CD4-positive, CD25-positive, alpha-beta regulatory T cell (primary cell): ENCODE measurements at regions not wholly inside any gene's neighbourhood (a gene's known extent, or its start where the extent isn't known, plus 50 kb on each side); places are given as distances from the start of the nearest gene placed in this dataset.

Experiments used
- ATAC-seq, 2 donors: fragments of 150-1000 bp; cut with Tn5 transposase; one replicate each; pipeline ENCODE4 v1.10.0; 2021; ENCODE audit warnings: low read depth in 2 of 2, moderate number of reproducible peaks in 2 of 2, moderate library complexity in 1 of 2
- DNase-seq, 3 donors: peaks; one replicate each; pipeline versions ENCODE4 v3.0.0 to v3.0.0-alpha.2; 2012 to 2022; ENCODE audit warnings: mixed read lengths in 1 of 3
- H3K27ac ChIP-seq: one replicate; pipeline ENCODE4 v1.7.0; 2013; ENCODE audit warnings: mild to moderate bottlenecking, low read length; ENCODE audit not compliant: insufficient read depth, poor library complexity, severe bottlenecking
- H3K27me3 ChIP-seq: one replicate; pipeline ENCODE4 v1.7.0; 2013; ENCODE audit warnings: low read length; ENCODE audit not compliant: control insufficient read depth, insufficient read depth
- H3K36me3 ChIP-seq: one replicate; pipeline ENCODE4 v1.7.0; 2013; ENCODE audit warnings: mild to moderate bottlenecking, low read length, moderate library complexity; ENCODE audit not compliant: control insufficient read depth, insufficient read depth
- H3K4me1 ChIP-seq: 2 replicates; pipeline ENCODE4 v1.7.0; 2013; ENCODE audit warnings: mild to moderate bottlenecking, low read length; ENCODE audit not compliant: insufficient read depth, control insufficient read depth, poor library complexity, severe bottlenecking
- H3K4me3 ChIP-seq: one replicate; pipeline ENCODE4 v1.7.0; 2013; ENCODE audit warnings: low read depth, mild to moderate bottlenecking, low read length, moderate library complexity
- H3K9me3 ChIP-seq, 2 experiments: 1 replicate in 1 of 2; 2 replicates in 1 of 2; pipeline ENCODE4 v1.7.0; 2013; ENCODE audit warnings: low read length in 2 of 2, mild to moderate bottlenecking in 1 of 2, moderate library complexity in 1 of 2; ENCODE audit not compliant: control insufficient read depth in 2 of 2
- H3K27ac Mint-ChIP-seq, 3 donors: one replicate each; pipeline ENCODE4 v1.8.0; 2020 to 2022; ENCODE audit warnings: mild to moderate bottlenecking in 3 of 3, mixed read lengths in 3 of 3, moderate library complexity in 2 of 3
- H3K27me3 Mint-ChIP-seq: one replicate; pipeline ENCODE4 v1.8.0; 2022; ENCODE audit warnings: mild to moderate bottlenecking, mixed read lengths
- H3K36me3 Mint-ChIP-seq: one replicate; pipeline ENCODE4 v1.8.0; 2020; ENCODE audit warnings: mixed read lengths
- H3K4me1 Mint-ChIP-seq, 4 donors: one replicate each; pipeline ENCODE4 v1.8.0; 2020 to 2022; ENCODE audit warnings: mixed read lengths in 4 of 4, mild to moderate bottlenecking in 1 of 4
- H3K4me3 Mint-ChIP-seq, 4 donors: one replicate each; pipeline ENCODE4 v1.8.0; 2020 to 2022; ENCODE audit warnings: mild to moderate bottlenecking in 4 of 4, mixed read lengths in 4 of 4, moderate library complexity in 3 of 4
- H3K9me3 Mint-ChIP-seq, 7 donors: one replicate each; pipeline ENCODE4 v1.8.0; 2020 to 2022; ENCODE audit warnings: mixed read lengths in 7 of 7, mild to moderate bottlenecking in 3 of 7, moderate library complexity in 2 of 7

- Histone ChIP-seq H3K27me3 (no peaks in the 10 kb centered on the region), H3K4me3 (no peak overlapping the region), H3K36me3 (no peaks in the 10 kb centered on the region), H3K4me1 (no peaks in the 10 kb centered on the region), H3K9me3 (no peaks in the 10 kb centered on the region), H3K27ac (no peak overlapping the region)
- H3K36me3 Mint-ChIP-seq, result no peaks in the 10 kb centered on the region
- H3K27me3 Mint-ChIP-seq, result no peaks in the 10 kb centered on the region
- no peaks in the 10 kb centered on the region for H3K4me1 Mint-ChIP-seq
- ATAC-seq (no peak), DNase-seq (no peak)
- H3K4me3 Mint-ChIP-seq, result no peak overlapping the region
- H3K9me3 Mint-ChIP-seq, result peaks cover 0 to 2% (median 0%) of the 10 kb centered on the region in 7 donors
- no peak overlapping the region for H3K27ac Mint-ChIP-seq
These were observed 176.8 kb downstream of the MYCN start for GRCh38 chr2:16117021-16117700.

GRCh38 chr2:16115881-16116830 lies 175.8 kb downstream of the MYCN start:
- H3K4me1 Mint-ChIP-seq, result no peaks in the 10 kb centered on the region
- H3K27ac ChIP-seq, result no peak overlapping the region
- peaks cover 0 to 2% (median 0%) of the 10 kb centered on the region in 7 donors for H3K9me3 Mint-ChIP-seq
- H3K4me1 ChIP-seq, result no peaks in the 10 kb centered on the region
- H3K4me3 ChIP-seq, result no peak overlapping the region
- no peaks in the 10 kb centered on the region for H3K36me3 Mint-ChIP-seq
- H3K27me3 ChIP-seq, result no peaks in the 10 kb centered on the region
- H3K9me3 ChIP-seq, result no peaks in the 10 kb centered on the region
- DNase-seq, result no peak
- H3K27me3 Mint-ChIP-seq, result no peaks in the 10 kb centered on the region
- no peak overlapping the region for H3K27ac Mint-ChIP-seq
- H3K4me3 Mint-ChIP-seq, result no peak overlapping the region
- no peak for ATAC-seq
- H3K36me3 ChIP-seq, result no peaks in the 10 kb centered on the region

- Mint-ChIP-seq H3K27ac (no peak overlapping the region), H3K4me1 (no peaks in the 10 kb centered on the region), H3K27me3 (no peaks in the 10 kb centered on the region), H3K4me3 (no peak overlapping the region), H3K36me3 (no peaks in the 10 kb centered on the region), H3K9me3 (peaks cover 0 to 2% (median 0%) of the 10 kb centered on the region in 7 donors)
- no peak for DNase-seq
- Histone ChIP-seq H3K9me3 (no peaks in the 10 kb centered on the region), H3K27me3 (no peaks in the 10 kb centered on the region), H3K4me1 (no peaks in the 10 kb centered on the region), H3K27ac (no peak overlapping the region), H3K36me3 (no peaks in the 10 kb centered on the region), H3K4me3 (no peak overlapping the region)
- ATAC-seq, result no peak
These were observed 174.9 kb downstream of the MYCN start for GRCh38 chr2:16115291-16115690.

GRCh38 chr2:16114836-16115235 lies 174.5 kb downstream of the MYCN start:
- H3K27me3 ChIP-seq, result no peaks in the 10 kb centered on the region
- Mint-ChIP-seq H3K4me1 (no peaks in the 10 kb centered on the region), H3K9me3 (peaks cover 0 to 2% (median 0%) of the 10 kb centered on the region in 7 donors), H3K4me3 (no peak overlapping the region), H3K27me3 (no peaks in the 10 kb centered on the region), H3K27ac (no peak overlapping the region), H3K36me3 (no peaks in the 10 kb centered on the region)
- H3K9me3 ChIP-seq, result no peaks in the 10 kb centered on the region
- no peak overlapping the region for H3K4me3 ChIP-seq
- no peak for ATAC-seq
- no peak for DNase-seq
- no peak overlapping the region for H3K27ac ChIP-seq
- H3K4me1 ChIP-seq, result no peaks in the 10 kb centered on the region
- H3K36me3 ChIP-seq, result no peaks in the 10 kb centered on the region

GRCh38 chr2:16114070-16114469 lies 173.7 kb downstream of the MYCN start:
- ATAC-seq (no peak), DNase-seq (no peak)
- H3K36me3 Mint-ChIP-seq, result no peaks in the 10 kb centered on the region
- Histone ChIP-seq H3K27me3 (no peaks in the 10 kb centered on the region), H3K9me3 (no peaks in the 10 kb centered on the region), H3K4me3 (no peak overlapping the region), H3K4me1 (no peaks in the 10 kb centered on the region), H3K36me3 (no peaks in the 10 kb centered on the region), H3K27ac (no peak overlapping the region)
- H3K9me3 Mint-ChIP-seq, result peaks cover 0 to 2% (median 0%) of the 10 kb centered on the region in 7 donors
- H3K27me3 Mint-ChIP-seq, result no peaks in the 10 kb centered on the region
- no peak overlapping the region for H3K27ac Mint-ChIP-seq
- no peak overlapping the region for H3K4me3 Mint-ChIP-seq
- no peaks in the 10 kb centered on the region for H3K4me1 Mint-ChIP-seq

GRCh38 chr2:16113568-16113967 lies 173.2 kb downstream of the MYCN start:
- Mint-ChIP-seq H3K27ac (no peak overlapping the region), H3K9me3 (peaks cover 0 to 2% (median 0%) of the 10 kb centered on the region in 7 donors), H3K27me3 (no peaks in the 10 kb centered on the region), H3K36me3 (no peaks in the 10 kb centered on the region), H3K4me3 (no peak overlapping the region), H3K4me1 (no peaks in the 10 kb centered on the region)
- no peaks in the 10 kb centered on the region for H3K4me1 ChIP-seq
- ATAC-seq (no peak), DNase-seq (no peak)
- H3K4me3 ChIP-seq, result no peak overlapping the region
- no peaks in the 10 kb centered on the region for H3K27me3 ChIP-seq
- H3K36me3 ChIP-seq, result no peaks in the 10 kb centered on the region
- H3K9me3 ChIP-seq, result no peaks in the 10 kb centered on the region
- no peak overlapping the region for H3K27ac ChIP-seq

DNA sequence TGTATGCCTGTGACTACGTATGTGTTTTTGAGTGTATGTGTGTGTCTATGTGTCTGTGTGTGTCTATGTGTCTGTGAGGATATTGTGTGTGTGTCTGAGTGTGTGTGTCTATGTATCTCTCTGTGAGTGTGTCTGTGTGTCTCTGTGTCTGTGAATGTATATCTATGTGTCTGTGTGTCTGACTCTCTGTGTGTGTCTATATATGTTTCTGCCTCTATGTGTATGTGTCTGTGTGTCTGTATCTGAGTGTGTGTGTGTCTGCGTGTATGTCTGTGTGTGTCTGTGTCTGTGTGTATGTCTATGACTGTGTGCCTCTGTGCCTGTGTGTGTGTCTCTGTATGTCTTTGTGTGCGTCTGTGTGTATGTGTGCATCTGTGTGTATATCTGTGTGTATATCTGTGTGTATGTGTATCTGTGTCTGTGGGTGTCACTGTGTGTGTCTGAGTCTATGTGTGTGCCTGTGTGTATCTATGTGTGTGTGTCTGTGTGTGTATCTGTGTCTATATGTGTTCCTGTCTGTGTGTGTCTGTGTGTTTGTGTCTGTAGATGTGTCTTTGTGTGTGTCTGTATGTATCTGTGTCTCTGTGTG lies 172.7 kb downstream of the MYCN start:
- H3K4me3 Mint-ChIP-seq, result no peak overlapping the region
- H3K27me3 ChIP-seq, result no peaks in the 10 kb centered on the region
- no peak overlapping the region for H3K27ac Mint-ChIP-seq
- ATAC-seq, result no peak
- H3K36me3 Mint-ChIP-seq, result no peaks in the 10 kb centered on the region
- H3K4me3 ChIP-seq, result no peak overlapping the region
- no peaks in the 10 kb centered on the region for H3K4me1 ChIP-seq
- H3K27me3 Mint-ChIP-seq, result no peaks in the 10 kb centered on the region
- peaks cover 0 to 2% (median 0%) of the 10 kb centered on the region in 7 donors for H3K9me3 Mint-ChIP-seq
- H3K36me3 ChIP-seq, result no peaks in the 10 kb centered on the region
- no peaks in the 10 kb centered on the region for H3K4me1 Mint-ChIP-seq
- no peaks in the 10 kb centered on the region for H3K9me3 ChIP-seq
- H3K27ac ChIP-seq, result no peak overlapping the region
- DNase-seq, result no peak
